CD4-positive, alpha-beta T cell treated with Interleukin-10 for 1 hour (primary cell): ENCODE measurements at regions not wholly inside any gene's neighbourhood (a gene's known extent, or its start where the extent isn't known, plus 50 kb on each side); places are given as distances from the start of the nearest gene placed in this dataset.
"Not testable (repeated sequence)": the region's sequence is repeated elsewhere in the genome, so short reads cannot be mapped to it uniquely, and the experiment has no call there.

Experiments
- DNase-seq: peaks from one replicate; pipeline ENCODE4 v3.0.0-alpha.2; 2020

- DNase-seq: no peak
Measured at GRCh38 chr2:111252436-111252835, 131.7 kb downstream of the BCL2L11 start.

GRCh38 chr2:111254916-111255315 is 134.2 kb downstream of the BCL2L11 start:
- DNase-seq: not testable (repeated sequence)

DNA sequence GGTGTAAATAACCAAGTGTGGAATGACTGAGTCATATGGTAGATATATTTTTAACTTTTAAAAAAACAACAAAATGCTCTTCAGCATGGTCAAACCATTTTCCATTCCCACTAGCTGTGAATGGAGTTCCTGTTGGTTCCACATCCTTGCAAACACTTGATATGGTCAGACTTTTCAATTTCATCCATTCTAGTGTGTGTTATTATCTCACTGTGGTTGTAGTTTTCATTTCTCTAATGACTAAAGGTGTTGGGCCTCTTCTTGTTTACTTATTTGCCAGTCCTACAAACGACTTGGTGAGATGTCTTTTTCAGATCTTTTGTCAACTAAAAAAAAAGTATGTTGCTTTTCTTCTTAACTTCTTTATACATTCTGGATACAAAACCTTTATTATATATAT is 135.9 kb downstream of the BCL2L11 start:
- not testable (repeated sequence) for DNase-seq

GRCh38 chr2:111257607-111258006 is 136.9 kb downstream of the BCL2L11 start:
- not testable (repeated sequence) for DNase-seq

DNA sequence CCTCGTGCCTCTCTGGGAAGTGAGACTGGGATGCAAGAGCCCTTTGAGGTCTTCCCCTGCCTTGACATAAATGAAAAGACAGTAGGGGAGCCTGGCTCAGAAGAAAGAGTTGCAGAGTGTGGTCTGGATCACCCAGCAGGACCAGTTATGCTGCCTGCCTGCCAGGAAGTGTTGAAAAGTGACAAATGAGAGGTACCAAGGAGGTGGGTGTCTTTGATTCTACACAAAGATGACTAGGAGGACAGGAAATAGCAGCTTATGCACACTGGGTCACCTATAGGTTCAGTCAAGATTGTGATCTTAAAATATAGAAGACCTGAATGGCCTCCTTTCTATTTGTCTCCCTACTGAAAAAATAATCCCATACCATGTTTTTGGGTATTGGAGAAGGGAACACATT is 137.6 kb downstream of the BCL2L11 start:
- DNase-seq: not testable (repeated sequence)

DNA sequence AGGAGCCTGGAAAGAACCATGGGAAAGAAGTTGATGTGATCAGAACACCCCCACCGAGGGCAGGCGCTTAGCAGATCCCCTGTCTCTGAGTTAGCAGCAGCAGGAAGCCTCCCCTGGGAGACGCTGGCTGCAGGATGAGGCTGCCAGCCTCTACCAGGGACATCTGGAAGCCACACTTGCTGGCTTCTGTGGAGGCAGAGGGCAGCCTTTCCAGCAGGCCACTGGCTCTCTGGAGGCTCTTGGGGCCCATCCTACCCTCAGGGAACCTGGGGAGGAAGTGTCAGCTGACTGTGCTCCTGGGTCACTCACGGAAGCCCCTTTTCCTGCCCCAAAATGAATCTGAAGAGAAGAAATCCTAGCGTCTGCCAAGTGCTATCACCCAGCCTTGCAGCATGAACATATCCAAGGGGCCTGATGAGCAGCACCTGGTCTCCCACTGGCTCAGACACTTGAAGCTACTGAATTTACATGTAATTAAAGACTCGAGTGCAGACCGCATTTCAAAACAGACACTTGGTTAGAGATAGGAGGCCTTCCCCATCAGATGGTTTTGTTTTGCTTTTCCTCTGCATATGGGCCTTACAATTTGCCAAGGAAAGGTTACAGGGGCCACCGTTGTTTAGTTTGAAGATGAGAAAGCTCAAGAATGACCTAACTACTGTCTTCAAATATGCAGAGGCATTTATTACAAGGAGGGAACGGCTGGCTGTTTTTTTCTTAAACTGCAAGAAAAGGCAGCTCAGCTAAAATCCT is 142.1 kb downstream of the BCL2L11 start:
- DNase-seq: not testable (repeated sequence)

- not testable (repeated sequence) for DNase-seq
Measured at GRCh38 chr2:111263380-111264017, 142.8 kb downstream of the BCL2L11 start.

- not testable (repeated sequence) for DNase-seq
Measured at GRCh38 chr2:111264956-111265355, 144.2 kb downstream of the BCL2L11 start.

DNA sequence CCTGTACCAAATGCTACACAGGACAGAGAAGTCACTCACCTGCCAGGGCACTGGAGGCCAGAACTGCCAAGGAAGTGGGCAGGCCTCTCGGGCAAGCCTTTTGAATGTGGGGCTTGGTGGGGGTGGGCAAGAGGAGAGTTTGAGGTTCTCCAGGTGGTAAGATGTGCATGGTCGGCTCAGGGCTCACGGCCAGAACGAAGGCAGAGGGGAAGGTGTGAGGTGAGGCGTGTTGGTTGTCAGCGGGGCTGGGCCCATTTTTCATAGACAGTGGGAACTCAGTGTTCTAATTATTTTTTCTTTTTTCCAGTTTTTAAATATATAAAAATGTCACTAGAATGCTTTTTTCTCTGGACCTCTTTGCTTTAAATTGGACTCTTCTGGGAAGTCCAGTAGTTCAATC is 145.8 kb downstream of the BCL2L11 start:
- not testable (repeated sequence) for DNase-seq

DNA sequence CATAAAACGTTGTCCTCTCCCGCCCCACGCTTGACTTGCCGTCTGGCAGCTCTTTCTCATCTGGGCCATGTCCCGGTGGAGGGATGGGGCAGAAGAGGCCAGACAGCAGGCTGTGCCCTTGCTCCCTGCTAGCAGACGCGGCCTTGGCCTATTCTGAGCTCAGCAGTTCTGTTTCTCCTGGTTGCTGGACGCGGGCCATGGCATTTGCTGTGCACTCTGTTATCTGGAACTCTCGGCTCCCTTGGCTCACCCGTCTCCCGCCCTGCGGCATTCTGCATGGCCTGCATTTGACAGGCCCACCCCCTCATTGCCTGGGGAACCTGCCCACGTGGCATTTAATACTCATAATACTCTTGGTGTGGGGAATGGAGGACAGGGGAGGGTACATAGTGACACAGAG is 146.3 kb downstream of the BCL2L11 start:
- DNase-seq: not testable (repeated sequence)

GRCh38 chr2:111269761-111270323 is 149.1 kb downstream of the BCL2L11 start:
- DNase-seq: not testable (repeated sequence)

GRCh38 chr2:111270569-111270968 is 149.9 kb downstream of the BCL2L11 start:
- DNase-seq: not testable (repeated sequence)

- DNase-seq: not testable (repeated sequence)
Measured at GRCh38 chr2:111271647-111272304, 151.1 kb downstream of the BCL2L11 start.

GRCh38 chr2:111273007-111273406 is 152.3 kb downstream of the BCL2L11 start:
- not testable (repeated sequence) for DNase-seq

GRCh38 chr2:111275047-111275853 is 154.5 kb downstream of the BCL2L11 start:
- DNase-seq: not testable (repeated sequence)

DNA sequence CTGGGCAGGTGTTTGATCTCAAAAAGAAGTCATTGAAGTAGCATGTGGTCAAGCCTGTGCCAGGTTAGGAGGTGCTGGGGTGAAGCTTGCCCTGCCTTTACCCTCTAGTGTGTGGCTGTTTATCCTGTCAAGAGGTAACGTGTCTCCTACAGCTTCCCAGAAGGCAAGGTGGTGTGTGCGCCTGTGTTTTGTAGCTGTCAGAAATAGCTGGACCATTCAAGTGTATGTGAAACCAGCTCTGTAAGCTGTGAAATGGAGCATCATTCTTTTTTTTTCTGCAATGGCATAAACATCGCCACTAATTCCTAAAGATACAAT is 155.1 kb downstream of the BCL2L11 start:
- not testable (repeated sequence) for DNase-seq

GRCh38 chr2:111278133-111278532 is 157.4 kb downstream of the BCL2L11 start:
- DNase-seq: not testable (repeated sequence)

DNA sequence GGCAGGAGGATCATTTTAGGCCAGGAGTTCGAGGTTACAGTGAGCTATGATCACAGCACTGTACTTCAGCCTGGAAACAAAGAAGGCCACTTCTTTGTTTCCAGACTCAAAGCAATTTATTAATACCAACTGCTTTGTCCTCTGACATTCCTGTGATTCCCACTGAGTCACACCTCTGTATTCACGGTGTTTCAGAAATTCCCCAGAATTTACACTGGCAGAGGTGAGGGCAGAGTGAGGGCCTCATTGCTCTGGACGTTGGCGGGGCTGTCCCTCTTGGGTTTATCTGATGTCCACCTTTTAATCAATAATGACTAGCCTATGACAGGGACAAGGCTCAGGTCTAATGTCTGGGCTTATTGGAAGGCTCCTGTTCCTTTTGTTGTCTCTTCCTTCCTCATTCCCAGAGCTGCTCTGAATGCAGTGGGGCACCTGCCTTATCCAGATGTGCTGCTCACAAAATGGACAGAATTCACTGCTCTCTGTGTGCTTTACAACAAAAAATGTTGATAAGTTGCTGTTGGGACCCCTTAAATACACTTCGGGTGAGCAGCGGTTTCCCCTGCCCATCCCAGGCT is 160.1 kb downstream of the BCL2L11 start:
- not testable (repeated sequence) for DNase-seq

- DNase-seq: not testable (repeated sequence)
Measured at GRCh38 chr2:111282162-111282561, 161.4 kb downstream of the BCL2L11 start.

- not testable (repeated sequence) for DNase-seq
Measured at GRCh38 chr2:111287646-111288568, 167.2 kb downstream of the BCL2L11 start.

GRCh38 chr2:111290370-111290769 is 169.7 kb downstream of the BCL2L11 start:
- DNase-seq: not testable (repeated sequence)
